Endothelial cell of umbilical vein (primary cell): ENCODE measurements at regions not wholly inside any gene's neighbourhood (a gene's known extent, or its start where the extent isn't known, plus 50 kb on each side); places are given as distances from the start of the nearest gene placed in this dataset.
"Not testable (repeated sequence)": the region's sequence is repeated elsewhere in the genome, so short reads cannot be mapped to it uniquely, and the experiment has no call there.

Experiments used
- EZH2 ChIP-seq: IDR thresholded peaks from 2 replicates; pipeline ENCODE4 v1.6.1; 2012; ENCODE audit warnings: borderline replicate concordance, low read depth, mild to moderate bottlenecking, moderate library complexity, low read length, inconsistent platforms; ENCODE audit not compliant: severe bottlenecking
- JUN ChIP-seq: IDR thresholded peaks from 2 replicates; pipeline ENCODE4 v1.6.1; 2011; ENCODE audit warnings: borderline replicate concordance, low read depth; ENCODE audit not compliant: insufficient read length, insufficient read depth
- POLR2A ChIP-seq: IDR thresholded peaks from 2 replicates; pipeline ENCODE4 v1.6.1; 2012; ENCODE audit warnings: low read depth, mild to moderate bottlenecking, control low read depth, low read length
- POLR2AphosphoS5 ChIP-seq: IDR thresholded peaks from 2 replicates; pipeline ENCODE4 v1.6.1; 2012; ENCODE audit warnings: low read depth, mild to moderate bottlenecking, control low read depth, low read length, moderate library complexity; ENCODE audit not compliant: insufficient read depth
- TF ChIP-seq, protein P1 (sequence below), 2 donors: IDR thresholded peaks; 1 replicate in 1 of 2; 2 replicates in 1 of 2; pipeline ENCODE4 v1.5.1; 2011; ENCODE audit warnings: low read length in 2 of 2, mild to moderate bottlenecking in 2 of 2, moderate library complexity in 2 of 2, control low read depth in 1 of 2, inconsistent platforms in 1 of 2, low read depth in 1 of 2; ENCODE audit not compliant: insufficient read depth in 1 of 2; ENCODE audit errors: extremely low read depth in 1 of 2

DNA sequence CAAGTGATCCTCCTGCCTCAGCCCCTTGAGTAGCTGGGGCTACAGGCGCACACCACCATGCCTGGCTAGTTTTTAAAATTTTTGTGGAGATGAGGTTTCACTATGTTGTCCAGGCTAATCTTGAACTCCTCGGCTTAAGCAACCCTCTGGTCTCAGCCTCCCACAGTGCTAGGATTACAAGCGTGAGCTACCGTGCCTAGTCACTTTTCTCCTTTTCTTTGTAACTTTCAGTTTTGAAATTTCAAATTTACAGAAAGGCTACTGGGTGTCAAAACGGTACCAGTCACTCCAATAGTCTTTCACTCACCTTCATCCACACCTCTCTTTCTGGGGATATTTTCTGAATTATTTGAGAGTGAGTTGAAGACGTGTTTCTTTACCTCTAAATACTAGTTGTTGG is 86.9 kb downstream of the NSUN5 start:
- TF ChIP-seq, protein P1, sequence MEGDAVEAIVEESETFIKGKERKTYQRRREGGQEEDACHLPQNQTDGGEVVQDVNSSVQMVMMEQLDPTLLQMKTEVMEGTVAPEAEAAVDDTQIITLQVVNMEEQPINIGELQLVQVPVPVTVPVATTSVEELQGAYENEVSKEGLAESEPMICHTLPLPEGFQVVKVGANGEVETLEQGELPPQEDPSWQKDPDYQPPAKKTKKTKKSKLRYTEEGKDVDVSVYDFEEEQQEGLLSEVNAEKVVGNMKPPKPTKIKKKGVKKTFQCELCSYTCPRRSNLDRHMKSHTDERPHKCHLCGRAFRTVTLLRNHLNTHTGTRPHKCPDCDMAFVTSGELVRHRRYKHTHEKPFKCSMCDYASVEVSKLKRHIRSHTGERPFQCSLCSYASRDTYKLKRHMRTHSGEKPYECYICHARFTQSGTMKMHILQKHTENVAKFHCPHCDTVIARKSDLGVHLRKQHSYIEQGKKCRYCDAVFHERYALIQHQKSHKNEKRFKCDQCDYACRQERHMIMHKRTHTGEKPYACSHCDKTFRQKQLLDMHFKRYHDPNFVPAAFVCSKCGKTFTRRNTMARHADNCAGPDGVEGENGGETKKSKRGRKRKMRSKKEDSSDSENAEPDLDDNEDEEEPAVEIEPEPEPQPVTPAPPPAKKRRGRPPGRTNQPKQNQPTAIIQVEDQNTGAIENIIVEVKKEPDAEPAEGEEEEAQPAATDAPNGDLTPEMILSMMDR (IDR thresholded peaks at IDR 0.05; ENCODE audit: extremely low read depth in 1 of 2, insufficient read depth in 1 of 2, low read depth in 1 of 2, low read length in 2 of 2), result not testable (repeated sequence)
- not testable (repeated sequence) for TF ChIP-seq JUN, EZH2, POLR2AphosphoS5, POLR2A
